ENCODE measurements at regions not wholly inside any gene's neighbourhood (a gene's known extent, or its start where the extent isn't known, plus 50 kb on each side); places are given as distances from the start of the nearest gene placed in this dataset.

DNA sequence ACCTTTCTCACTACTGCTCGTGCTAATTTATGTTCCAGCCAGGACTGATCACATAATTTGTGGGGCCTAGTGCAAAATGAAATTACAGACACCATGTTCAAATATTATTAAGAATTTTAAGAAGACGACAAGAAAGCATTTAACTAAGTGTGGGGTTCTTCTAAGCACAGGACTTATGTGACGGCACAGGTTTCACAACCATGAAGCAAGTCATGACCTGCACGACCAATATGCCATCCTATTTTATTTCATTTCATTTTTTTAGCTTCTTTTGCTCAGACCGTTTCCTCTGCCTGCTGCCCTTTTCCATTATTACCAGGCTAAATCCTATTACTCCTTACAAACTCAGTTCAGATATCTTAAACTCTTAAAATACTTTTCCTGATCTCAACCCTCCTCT, 462.5 kb downstream of the AASDHPPT start:
- Histone ChIP-seq H3K27me3 (ENCODE audit: insufficient read depth, low read length) (no peaks in the 10 kb centered on the region), H3K4me2 (ENCODE audit: insufficient read depth, insufficient read length, low read length) (no peak overlapping the region), H4K8ac (replicated peaks; ENCODE audit: insufficient read length, low read depth, low read length) (no peak overlapping the region), H3T11ph (ENCODE audit: low read length) (no peak overlapping the region), H3K79me1 (ENCODE audit: insufficient read depth, low read depth, low read length, poor library complexity, severe bottlenecking) (no peaks in the 10 kb centered on the region), H3K18ac (ENCODE audit: insufficient read length, low read depth, low read length) (no peak overlapping the region), H4K91ac (ENCODE audit: insufficient read length, low read depth, low read length) (no peak overlapping the region), H3K4me1 (ENCODE audit: insufficient read depth, low read length) (no peaks in the 10 kb centered on the region), H3K9me3 (ENCODE audit: control insufficient read depth, low read depth, low read length) (no peaks in the 10 kb centered on the region), H3K56ac (ENCODE audit: insufficient read length, low read depth, low read length) (no peak overlapping the region), H2BK12ac (ENCODE audit: insufficient read length, low read depth, low read length) (no peak overlapping the region), H3K79me2 (ENCODE audit: insufficient read depth, low read length) (no peaks in the 10 kb centered on the region), H2BK20ac (ENCODE audit: low read depth, low read length, poor library complexity, severe bottlenecking) (no peak overlapping the region), H2BK5ac (ENCODE audit: insufficient read length, low read length) (no peak overlapping the region), H3K9ac (ENCODE audit: extremely low read depth, insufficient read length, low read length) (no peak overlapping the region), H3K23ac (ENCODE audit: insufficient read length, low read depth, low read length) (no peak overlapping the region), H4K20me1 (ENCODE audit: control insufficient read depth, insufficient read depth, insufficient read length) (no peaks in the 10 kb centered on the region), H2AK5ac (ENCODE audit: insufficient read length, low read length) (no peak overlapping the region), H2AFZ (ENCODE audit: low read length) (no peak overlapping the region), H3K27ac (ENCODE audit: insufficient read length, low read depth, low read length) (no peak overlapping the region), H3K4ac (ENCODE audit: low read depth, low read length) (no peak overlapping the region), H2BK120ac (ENCODE audit: low read depth, low read length, poor library complexity, severe bottlenecking) (no peak overlapping the region), H3K23me2 (ENCODE audit: insufficient read length, low read depth, low read length, poor library complexity, severe bottlenecking) (no peaks in the 10 kb centered on the region), H3K14ac (ENCODE audit: insufficient read depth, low read length) (no peak overlapping the region), H4K5ac (ENCODE audit: insufficient read length, low read depth, low read length) (no peak overlapping the region), H2BK15ac (ENCODE audit: low read depth, low read length) (no peak overlapping the region)
- no peak for DNase-seq
- TF ChIP-seq, protein P1, sequence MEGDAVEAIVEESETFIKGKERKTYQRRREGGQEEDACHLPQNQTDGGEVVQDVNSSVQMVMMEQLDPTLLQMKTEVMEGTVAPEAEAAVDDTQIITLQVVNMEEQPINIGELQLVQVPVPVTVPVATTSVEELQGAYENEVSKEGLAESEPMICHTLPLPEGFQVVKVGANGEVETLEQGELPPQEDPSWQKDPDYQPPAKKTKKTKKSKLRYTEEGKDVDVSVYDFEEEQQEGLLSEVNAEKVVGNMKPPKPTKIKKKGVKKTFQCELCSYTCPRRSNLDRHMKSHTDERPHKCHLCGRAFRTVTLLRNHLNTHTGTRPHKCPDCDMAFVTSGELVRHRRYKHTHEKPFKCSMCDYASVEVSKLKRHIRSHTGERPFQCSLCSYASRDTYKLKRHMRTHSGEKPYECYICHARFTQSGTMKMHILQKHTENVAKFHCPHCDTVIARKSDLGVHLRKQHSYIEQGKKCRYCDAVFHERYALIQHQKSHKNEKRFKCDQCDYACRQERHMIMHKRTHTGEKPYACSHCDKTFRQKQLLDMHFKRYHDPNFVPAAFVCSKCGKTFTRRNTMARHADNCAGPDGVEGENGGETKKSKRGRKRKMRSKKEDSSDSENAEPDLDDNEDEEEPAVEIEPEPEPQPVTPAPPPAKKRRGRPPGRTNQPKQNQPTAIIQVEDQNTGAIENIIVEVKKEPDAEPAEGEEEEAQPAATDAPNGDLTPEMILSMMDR (conservative IDR thresholded peaks at IDR 0.05), result no peak
- no CpG with 5 or more reads among the region's 5 CpGs for WGBS (ENCODE audit: extremely low coverage, insufficient read length, low lambda C conversion rate)
- no peak overlapping the region for H3K27ac Mint-ChIP-seq
- H3K36me3 Mint-ChIP-seq (ENCODE audit: insufficient read depth in 1 of 3, low read depth in 3 of 3), result no peaks in the 10 kb centered on the region
- no peak overlapping the region for H3K4me3 Mint-ChIP-seq
- H3K9me3 Mint-ChIP-seq, result no peaks in the 10 kb centered on the region; a peak in 1 of 5 replicates
- no peaks in the 10 kb centered on the region for H3K4me1 Mint-ChIP-seq
- H3K27me3 Mint-ChIP-seq (ENCODE audit: low read depth), result no peaks in the 10 kb centered on the region

Data from H9 (cell line).